Left forelimb (tissue), 1 donor: ENCODE measurements at regions not wholly inside any gene's neighbourhood (a gene's known extent, or its start where the extent isn't known, plus 50 kb on each side); places are given as distances from the start of the nearest gene placed in this dataset.

Source experiments
- DNase-seq: peaks from one replicate; pipeline ENCODE4 v3.0.0-alpha.2; 2018; ENCODE audit warnings: low spot score

GRCh38 chr2:41062336-41062735 lies 610.4 kb upstream of the SLC8A1 start:
- DNase-seq, result no peak

GRCh38 chr2:41066168-41066567 lies 614.3 kb upstream of the SLC8A1 start:
- DNase-seq, result no peak

DNA sequence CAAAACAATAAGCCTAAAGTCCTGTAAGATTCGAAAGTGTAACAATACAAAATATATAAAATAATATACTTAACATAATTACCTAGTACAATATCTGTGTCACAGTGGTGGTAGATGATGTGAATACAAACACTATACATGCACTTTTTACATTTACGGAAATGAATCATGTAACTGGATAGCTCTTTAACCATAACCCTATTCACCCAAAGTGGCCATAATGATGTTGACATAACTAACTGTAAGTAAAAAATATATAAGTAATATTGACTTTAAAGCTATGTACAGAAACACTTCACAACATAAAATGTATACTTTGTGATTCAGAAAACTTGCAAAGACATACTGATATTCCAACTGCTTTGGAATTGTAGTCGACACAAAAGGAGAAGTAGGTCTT lies 616.9 kb upstream of the SLC8A1 start:
- no peak for DNase-seq

GRCh38 chr2:41078341-41078740 lies 626.5 kb upstream of the SLC8A1 start:
- no peak for DNase-seq

- DNase-seq, result no peak
These were observed 627.1 kb upstream of the SLC8A1 start for GRCh38 chr2:41079011-41079410.

DNA sequence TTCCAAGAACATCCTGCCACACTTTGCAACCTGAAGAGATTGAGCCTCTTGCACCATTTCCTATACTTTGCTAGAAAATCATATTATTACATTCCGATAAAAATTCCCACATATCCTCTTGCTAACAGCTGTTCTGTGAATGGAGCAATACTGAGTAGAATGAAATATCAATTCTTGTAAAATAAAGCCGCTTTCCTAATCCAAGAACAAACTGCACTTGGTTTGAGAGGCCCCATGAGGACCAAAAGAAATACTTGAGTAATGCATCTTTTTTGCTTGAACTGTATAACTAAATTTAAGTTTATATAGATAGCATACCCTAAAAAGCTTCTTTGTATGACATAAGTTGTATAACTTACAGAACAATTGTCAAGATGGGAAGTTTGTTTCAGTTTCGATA lies 632.4 kb upstream of the SLC8A1 start:
- no peak for DNase-seq

DNA sequence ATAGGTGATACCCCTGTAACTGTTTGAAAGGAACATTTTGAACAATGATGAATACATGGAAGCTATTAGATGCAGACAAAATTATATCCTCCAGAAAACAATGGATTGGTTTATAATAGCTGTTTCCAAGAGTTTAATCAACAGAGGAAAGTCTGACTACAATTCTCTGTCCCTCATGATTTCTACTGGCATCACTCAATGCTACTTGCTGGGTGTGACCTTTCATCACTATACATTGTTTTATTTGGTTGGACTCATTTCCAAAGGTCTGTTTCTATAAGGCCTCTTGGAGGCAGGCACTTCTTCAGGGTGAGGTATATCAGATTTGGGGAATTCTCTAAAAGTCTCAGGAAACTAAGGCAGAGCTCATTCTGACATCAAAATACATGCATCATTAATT lies 636.1 kb upstream of the SLC8A1 start:
- no peak for DNase-seq

GRCh38 chr2:41101281-41101680 lies 649.4 kb upstream of the SLC8A1 start:
- no peak for DNase-seq

GRCh38 chr2:41109744-41110143 lies 657.9 kb upstream of the SLC8A1 start:
- DNase-seq, result no peak

DNA sequence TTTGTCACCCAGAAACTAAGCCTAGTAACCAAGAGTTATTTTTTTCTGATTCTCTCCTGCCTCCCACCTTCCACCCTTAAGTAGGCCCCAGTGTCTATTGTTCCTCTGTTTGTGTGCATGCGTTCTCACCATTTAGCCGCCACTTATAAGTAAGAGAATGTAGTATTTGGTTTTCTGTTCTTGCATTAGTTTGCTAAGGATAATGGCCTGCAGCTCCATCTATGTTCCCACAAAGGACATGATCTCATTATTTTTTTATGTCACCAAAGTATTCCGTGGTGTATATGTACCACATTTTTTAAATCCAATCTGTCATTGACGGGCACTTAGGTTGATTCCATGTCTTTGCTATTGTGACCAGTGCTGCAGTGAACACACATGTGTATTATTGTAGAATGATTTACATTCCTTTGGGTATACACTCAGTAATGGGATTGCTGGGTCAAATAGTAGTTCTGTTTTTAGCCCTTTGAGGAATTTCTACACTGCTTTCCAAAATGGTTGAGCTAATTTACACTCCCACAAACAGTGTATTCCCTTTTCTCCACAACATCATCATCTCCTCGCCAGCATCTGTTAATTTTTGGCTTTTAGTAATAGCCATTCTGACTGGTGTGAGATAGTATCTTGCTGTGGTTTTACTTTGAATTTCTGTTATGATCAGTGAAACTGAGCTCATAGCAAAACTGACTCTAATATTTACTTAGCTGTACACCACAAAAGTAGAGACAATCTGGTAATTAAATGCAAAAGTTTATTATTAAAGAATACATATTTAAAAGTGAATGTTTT lies 660.1 kb upstream of the SLC8A1 start:
- no peak for DNase-seq

- DNase-seq, result no peak
These were observed 664.4 kb upstream of the SLC8A1 start for GRCh38 chr2:41116106-41116797.

DNA sequence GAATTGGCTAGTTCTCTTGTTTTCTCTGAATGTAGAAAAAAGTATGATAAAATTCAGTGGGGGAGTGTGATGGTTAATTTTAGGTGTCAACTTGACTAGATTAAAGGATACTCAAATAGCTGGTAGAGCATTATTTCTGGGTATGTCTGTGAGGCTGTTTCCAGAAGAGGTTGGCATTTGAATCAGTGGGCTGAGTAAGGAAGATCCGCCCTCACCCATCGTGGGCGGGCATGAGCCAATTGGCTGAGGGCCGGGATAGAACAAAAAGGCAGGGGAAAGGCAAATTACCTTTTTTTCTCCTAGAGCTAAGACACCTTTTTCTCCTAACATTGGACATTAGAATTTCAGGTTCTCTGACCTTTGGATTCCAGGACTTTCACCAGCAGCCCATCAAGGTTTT lies 667.6 kb upstream of the SLC8A1 start:
- no peak for DNase-seq

DNA sequence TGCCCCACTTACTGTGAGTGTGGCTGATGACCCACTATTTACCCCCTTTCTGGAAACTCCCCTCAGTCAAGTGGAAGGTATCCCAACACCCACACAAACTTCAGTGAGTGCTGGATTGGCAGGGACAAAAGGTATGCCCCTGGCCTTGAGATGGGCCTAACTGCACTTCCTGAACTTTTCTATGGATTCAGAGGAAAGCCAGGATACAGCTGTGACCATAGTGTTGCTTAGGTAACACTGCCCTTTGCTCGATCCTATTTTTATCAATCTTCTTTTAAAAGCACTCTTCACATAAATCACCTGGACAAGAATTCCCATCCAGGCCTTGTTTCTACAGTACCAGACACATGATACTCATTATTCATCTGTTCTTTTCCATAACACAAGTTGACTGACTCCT lies 671.5 kb upstream of the SLC8A1 start:
- no peak for DNase-seq

- no peak for DNase-seq
These were observed 675.5 kb upstream of the SLC8A1 start for GRCh38 chr2:41127351-41127750.

DNA sequence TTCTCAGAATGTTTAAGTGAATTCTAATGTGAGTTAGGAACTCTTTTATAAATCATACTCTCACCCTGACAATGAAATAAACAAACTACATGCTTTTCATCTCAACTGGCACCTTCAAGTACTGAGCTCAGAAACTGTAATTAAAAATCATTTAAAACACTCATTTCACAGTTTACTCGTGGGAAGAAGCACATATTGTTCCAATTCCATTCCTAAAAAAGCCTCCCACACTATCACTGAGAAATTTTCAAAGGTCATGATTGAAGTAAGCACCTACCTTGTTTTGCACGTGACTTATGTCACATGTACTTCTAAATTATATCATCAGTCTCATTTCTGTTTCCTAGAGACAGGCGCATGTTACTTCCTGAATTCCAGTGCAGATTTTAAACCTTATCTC lies 678.1 kb upstream of the SLC8A1 start:
- no peak for DNase-seq

DNA sequence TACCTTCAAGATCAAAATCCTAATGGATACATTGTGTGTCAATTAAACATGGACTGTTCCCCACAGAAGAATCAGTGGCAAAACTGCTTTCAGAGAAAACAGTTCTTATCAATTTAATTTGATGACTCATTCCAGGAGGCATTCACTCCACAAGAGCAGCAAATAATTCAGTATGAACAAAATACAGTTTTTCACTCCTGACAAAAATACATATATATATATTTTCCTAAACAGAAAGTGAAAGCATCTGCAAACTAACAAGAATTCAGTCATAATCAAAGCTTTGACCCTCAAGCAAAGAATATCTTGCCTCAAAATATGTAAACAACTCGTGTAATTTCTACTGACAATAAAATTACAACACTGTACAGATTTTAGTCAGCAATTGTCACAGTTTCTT lies 685.1 kb upstream of the SLC8A1 start:
- no peak for DNase-seq

DNA sequence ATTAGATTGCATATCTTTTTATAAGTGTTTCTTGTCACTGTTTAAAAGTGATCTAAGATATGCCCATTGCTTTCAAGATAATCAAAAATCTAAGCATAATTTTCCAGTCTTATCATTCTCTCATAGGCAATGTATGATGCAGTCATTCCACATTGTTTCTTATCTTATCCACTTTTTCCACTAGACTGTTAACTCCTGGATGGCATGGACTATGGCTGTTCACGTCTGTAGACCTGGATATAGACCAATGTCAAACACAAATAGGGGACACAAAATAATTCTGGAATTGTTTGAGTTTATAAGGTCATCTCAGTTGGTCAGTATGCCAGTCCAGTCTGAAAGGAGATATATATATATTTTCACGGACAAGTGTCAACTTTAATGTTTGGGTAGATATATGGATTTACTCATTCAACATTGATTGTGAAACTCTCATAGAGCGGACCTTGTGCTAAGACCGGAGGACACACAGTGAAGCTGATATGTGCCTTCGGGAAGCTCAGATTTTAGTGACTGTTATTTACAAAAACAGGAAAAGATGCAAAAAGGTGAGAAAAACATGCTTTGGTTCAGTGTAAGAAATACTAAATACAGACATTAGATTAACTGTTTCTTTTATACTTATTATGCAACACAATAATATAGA lies 689.4 kb upstream of the SLC8A1 start:
- no peak for DNase-seq

GRCh38 chr2:41142478-41142877 lies 690.6 kb upstream of the SLC8A1 start:
- DNase-seq, result no peak

GRCh38 chr2:41145066-41145465 lies 693.2 kb upstream of the SLC8A1 start:
- no peak for DNase-seq

DNA sequence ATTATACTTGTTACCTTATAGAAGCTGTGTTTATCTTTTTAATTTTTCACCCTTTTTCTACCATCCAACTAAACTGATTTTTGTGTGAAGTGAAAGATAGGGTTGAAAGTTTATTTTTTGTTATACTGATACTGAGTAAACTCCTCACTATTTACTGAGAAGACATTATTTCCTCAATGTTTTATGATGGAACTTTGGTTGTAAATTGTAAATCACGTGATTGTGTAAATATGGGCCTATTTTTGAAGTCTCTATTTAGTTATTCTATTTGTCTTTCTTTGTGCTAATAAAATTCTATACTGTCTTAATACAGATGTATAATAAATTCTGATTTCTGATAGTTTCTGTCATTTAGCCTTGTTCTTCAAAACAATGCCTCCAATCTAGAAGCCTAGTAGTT lies 697.2 kb upstream of the SLC8A1 start:
- DNase-seq, result no peak

DNA sequence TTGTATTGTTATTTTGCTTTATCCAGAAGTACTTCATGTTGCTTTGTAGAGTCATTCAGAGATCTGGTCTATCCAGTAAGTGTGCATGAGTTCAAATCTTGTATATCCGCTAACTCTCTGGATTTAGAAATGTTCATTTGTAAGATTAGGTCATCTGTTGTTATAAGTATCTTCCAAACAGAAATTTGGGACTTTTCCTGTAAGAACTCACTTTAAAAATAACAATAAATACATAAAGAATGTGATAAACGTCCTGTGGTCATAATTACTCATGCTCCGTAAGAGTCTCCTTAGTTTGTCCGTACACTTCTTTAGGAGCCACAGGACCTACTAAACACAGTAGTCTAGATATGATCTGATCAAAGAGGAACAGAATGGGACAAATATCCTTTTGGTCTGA lies 699.9 kb upstream of the SLC8A1 start:
- DNase-seq, result no peak

DNA sequence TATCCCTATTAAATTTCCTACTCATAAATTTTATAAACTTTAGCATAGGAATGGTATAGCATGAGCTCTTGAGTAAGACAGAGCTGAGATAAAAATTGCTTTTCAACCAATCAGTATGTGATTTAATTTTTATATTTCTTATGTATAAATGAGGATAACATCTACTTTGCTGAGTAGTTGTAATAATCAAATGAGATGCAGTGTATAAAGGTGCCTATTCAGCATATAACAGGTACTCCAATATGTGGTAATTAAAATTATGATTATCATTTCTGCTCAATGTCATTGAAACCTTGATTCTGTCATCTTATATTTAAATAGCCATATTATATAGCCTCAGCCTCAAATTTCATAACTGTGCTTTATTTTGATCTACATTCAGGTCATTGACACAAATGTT lies 700.4 kb upstream of the SLC8A1 start:
- no peak for DNase-seq

DNA sequence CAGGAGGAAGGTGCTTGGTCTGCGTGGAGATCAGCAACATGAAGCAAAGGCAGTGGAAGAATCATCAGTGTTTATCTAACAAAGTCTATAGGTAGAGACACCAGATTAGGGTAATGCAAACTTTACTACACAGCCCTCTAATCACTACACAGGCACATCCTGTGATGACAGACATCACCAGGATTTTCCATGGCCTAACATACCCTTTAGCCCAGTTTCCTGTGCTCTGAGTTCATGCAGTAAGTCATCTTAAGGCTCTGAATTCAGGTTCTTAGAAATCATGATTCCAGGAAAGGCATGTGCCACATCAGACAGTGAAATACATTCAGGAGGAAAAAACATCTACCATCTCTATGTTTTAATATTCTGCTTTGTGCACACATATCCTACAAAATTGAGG lies 708.5 kb upstream of the SLC8A1 start:
- DNase-seq, result no peak
